GM10248 (cell line): ENCODE measurements at regions not wholly inside any gene's neighbourhood (a gene's known extent, or its start where the extent isn't known, plus 50 kb on each side); places are given as distances from the start of the nearest gene placed in this dataset.

Experiments used
- CTCF ChIA-PET: fragments of 300-600 bp; sonication (Branson Sonifier 250); formaldehyde crosslinking; extraction: SDS; loops from one replicate; lab custom pipeline; 2021; ENCODE audit warnings: antibody characterized with exemption; lab: Yijun Ruan, JAX
- POLR2A ChIA-PET: fragments of 350-650 bp; sonication (Branson Sonifier 250); formaldehyde crosslinking; extraction: SDS; loops from one replicate; lab custom pipeline; 2020; ENCODE audit warnings: antibody characterized with exemption; lab: Yijun Ruan, JAX
- DNase-seq: peaks from one replicate; pipeline ENCODE4 v3.0.0; 2012; ENCODE audit errors: extremely low spot score
- TF ChIP-seq, protein P1 (sequence below): IDR thresholded peaks from 2 replicates; pipeline ENCODE4 v1.5.1; 2012; ENCODE audit warnings: mild to moderate bottlenecking, low read depth; ENCODE audit errors: extremely low read depth, missing control alignments, control extremely low read depth

DNA sequence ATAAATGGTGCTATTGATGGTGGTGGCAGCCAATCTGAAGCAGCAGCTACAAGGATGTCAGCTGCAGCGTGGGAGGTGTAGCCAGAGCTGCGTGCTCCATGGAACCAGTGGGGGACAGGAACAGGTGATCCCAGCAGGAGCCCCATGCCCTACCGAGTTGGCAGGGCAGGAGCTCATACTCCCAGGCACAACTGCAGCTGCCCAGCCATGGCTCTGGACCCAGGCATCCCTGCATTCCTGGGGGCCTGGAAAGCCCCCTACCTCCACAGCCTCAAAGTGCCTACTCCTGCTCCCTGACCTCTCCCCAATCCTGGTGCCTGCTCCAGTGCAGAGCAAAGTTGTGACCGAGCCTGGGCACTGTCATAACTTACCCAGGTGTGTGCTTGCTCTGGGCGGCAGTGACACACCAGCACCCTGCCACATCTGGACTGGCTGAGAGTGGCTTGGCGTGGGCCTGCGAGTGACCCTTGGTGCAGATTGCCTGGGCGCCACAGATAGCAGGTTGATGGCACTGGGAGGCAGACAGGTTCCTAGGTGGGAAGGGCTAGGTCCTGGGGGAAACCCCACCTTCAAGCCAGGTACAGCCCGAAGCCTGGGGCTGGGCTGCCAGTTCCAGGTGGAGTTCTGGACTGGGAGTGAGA is 101.1 kb downstream of the DCAF12L2 start:
- ChIA-PET CTCF (no interaction called here), POLR2A (no interaction called here)
- TF ChIP-seq, protein P1, sequence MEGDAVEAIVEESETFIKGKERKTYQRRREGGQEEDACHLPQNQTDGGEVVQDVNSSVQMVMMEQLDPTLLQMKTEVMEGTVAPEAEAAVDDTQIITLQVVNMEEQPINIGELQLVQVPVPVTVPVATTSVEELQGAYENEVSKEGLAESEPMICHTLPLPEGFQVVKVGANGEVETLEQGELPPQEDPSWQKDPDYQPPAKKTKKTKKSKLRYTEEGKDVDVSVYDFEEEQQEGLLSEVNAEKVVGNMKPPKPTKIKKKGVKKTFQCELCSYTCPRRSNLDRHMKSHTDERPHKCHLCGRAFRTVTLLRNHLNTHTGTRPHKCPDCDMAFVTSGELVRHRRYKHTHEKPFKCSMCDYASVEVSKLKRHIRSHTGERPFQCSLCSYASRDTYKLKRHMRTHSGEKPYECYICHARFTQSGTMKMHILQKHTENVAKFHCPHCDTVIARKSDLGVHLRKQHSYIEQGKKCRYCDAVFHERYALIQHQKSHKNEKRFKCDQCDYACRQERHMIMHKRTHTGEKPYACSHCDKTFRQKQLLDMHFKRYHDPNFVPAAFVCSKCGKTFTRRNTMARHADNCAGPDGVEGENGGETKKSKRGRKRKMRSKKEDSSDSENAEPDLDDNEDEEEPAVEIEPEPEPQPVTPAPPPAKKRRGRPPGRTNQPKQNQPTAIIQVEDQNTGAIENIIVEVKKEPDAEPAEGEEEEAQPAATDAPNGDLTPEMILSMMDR, result no peak
- DNase-seq, result no peak

GRCh38 chrX:126065901-126066660 is 100.0 kb downstream of the DCAF12L2 start:
- POLR2A ChIA-PET, result no interaction called here
- TF ChIP-seq, protein P1, result no peak
- DNase-seq, result no peak
- CTCF ChIA-PET, result interaction anchor here (0.8 kb wide), 1 partner anchor 9 kb away, joined by 3 read pairs; no protein-coding TSS in a partner anchor
